NB4 (cell line): ENCODE measurements at regions not wholly inside any gene's neighbourhood (a gene's known extent, or its start where the extent isn't known, plus 50 kb on each side); places are given as distances from the start of the nearest gene placed in this dataset.

Experiments used
- DNase-seq: peaks from one replicate; pipeline ENCODE4 v3.0.0; 2010; ENCODE audit warnings: low read depth
- H3K4me3 ChIP-seq: one replicate; pipeline ENCODE4 v1.5.1; 2011; ENCODE audit warnings: mild to moderate bottlenecking, low read depth, low read length, moderate library complexity
- MYC ChIP-seq: IDR thresholded peaks from 2 replicates; pipeline ENCODE4 v1.6.1; 2011; ENCODE audit warnings: low read depth, low read length
- POLR2A ChIP-seq: IDR thresholded peaks from 2 replicates; pipeline ENCODE4 v1.6.1; 2011; ENCODE audit warnings: mild to moderate bottlenecking; ENCODE audit not compliant: insufficient read length; ENCODE audit errors: extremely low read depth
- TF ChIP-seq, protein P1 (sequence below): IDR thresholded peaks from 2 replicates; pipeline ENCODE4 v1.6.1; 2011; ENCODE audit warnings: low read depth, low read length
- TF ChIP-seq, protein P2 (sequence below): IDR thresholded peaks from one replicate; pipeline ENCODE4 v1.5.1; 2012; ENCODE audit warnings: low read depth, low read length

DNA sequence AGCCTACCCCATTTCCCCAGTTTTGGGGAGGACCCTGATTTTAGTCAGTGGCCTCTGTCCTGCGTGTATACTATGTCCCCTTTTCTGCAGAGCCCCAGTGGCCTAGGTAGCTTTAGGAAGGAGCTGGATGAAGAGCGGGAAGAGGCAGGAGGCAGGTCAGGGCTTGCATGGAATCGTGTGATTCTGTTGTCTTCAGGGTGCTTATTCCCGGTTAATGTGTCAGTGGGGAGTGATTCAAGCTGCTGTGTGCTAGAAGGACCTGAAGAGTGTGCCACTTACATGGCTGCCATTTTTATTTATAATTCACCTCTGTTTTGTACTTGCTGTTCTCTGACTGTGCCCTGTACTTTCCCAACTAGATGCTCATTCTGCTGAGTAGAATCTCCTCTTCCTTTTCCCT is 127.3 kb upstream of the AMOT start:
- TF ChIP-seq MYC (no peak), POLR2A (no peak)
- TF ChIP-seq, protein P1, sequence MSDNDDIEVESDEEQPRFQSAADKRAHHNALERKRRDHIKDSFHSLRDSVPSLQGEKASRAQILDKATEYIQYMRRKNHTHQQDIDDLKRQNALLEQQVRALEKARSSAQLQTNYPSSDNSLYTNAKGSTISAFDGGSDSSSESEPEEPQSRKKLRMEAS = no peak
- TF ChIP-seq, protein P2, sequence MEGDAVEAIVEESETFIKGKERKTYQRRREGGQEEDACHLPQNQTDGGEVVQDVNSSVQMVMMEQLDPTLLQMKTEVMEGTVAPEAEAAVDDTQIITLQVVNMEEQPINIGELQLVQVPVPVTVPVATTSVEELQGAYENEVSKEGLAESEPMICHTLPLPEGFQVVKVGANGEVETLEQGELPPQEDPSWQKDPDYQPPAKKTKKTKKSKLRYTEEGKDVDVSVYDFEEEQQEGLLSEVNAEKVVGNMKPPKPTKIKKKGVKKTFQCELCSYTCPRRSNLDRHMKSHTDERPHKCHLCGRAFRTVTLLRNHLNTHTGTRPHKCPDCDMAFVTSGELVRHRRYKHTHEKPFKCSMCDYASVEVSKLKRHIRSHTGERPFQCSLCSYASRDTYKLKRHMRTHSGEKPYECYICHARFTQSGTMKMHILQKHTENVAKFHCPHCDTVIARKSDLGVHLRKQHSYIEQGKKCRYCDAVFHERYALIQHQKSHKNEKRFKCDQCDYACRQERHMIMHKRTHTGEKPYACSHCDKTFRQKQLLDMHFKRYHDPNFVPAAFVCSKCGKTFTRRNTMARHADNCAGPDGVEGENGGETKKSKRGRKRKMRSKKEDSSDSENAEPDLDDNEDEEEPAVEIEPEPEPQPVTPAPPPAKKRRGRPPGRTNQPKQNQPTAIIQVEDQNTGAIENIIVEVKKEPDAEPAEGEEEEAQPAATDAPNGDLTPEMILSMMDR = no peak
- H3K4me3 ChIP-seq = no peak overlapping the region
- no peak for DNase-seq

DNA sequence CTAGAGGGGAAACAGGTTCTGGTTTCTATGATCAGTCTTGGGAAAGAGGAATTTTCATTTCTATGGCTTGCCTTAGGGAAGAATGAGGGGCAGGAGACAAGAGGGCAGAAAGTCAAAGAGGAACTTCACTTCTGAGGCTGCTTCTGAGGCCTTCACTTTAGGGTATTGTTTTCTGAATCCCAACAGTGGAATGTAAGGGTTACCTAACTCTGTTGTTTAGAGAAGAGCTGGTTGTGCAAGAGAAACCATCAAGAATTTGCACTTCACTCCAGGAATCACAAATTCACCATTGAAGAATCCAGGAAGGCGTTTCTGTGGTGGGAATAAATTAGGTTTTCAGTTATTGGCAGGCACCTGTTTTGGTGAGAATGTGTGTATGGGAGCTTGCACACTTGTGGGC is 126.7 kb upstream of the AMOT start:
- no peak for DNase-seq
- TF ChIP-seq POLR2A (no peak), MYC (no peak)
- TF ChIP-seq, protein P2 = no peak
- TF ChIP-seq, protein P1 = no peak

DNA sequence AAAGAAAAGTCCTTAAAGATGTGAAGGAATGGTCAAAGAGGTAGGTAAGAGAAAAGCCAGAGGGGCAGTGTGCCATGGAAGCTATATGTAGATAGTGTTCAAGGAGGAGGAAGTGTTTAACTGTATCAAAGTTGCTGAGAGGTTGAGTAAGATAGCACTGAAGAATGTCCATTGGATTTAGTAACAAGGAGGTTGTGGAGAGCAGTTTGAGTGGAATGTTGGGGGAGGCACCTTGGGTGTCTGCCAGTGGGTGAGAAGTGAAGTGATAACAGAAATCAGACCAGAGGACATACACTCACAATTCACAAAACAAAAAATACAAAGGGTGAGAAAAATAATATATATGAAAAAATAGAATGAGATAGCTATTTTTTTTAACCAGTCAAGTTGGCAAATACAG is 121.3 kb upstream of the AMOT start:
- TF ChIP-seq, protein P2 = no peak
- no peak for TF ChIP-seq MYC
- no peak for TF ChIP-seq POLR2A
- TF ChIP-seq, protein P1 = no peak
- H3K4me3 ChIP-seq = no peak overlapping the region
- no peak for DNase-seq

More for the DNA sequence above, 126.7 kb upstream of the AMOT start:
- no peak overlapping the region for H3K4me3 ChIP-seq

DNA sequence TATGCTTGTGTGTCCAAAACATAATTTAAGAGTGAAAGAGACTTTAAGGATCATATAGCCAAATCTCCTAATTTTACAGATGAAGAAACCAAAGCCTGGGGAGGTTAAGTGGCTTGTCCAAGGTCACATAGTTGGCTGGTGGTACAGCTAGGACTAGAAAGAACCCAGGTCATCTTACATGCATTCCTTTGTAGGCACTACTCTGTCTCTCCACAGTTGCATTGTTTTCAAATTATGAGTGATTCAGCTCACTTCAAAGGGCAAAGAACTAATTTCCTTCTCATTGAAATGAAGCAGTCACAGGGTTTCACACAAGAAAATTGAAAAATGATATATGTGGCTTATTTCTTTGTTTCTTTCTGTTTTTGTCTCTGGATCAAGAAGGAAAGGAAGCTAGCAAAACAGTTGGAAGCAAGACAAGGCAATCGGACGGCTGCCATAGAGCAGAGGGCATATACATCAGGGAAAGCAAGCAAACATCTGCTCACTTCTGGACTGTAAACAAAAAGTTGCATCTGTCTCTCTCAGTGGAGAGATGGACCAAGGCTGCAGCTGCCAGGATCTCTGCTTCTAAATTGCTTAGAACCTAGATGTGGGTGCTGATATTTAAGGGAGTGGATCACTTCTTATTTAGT is 107.5 kb upstream of the AMOT start:
- TF ChIP-seq MYC (no peak), POLR2A (no peak)
- TF ChIP-seq, protein P2 = no peak
- TF ChIP-seq, protein P1 = no peak
- H3K4me3 ChIP-seq = no peak overlapping the region
- no peak for DNase-seq

DNA sequence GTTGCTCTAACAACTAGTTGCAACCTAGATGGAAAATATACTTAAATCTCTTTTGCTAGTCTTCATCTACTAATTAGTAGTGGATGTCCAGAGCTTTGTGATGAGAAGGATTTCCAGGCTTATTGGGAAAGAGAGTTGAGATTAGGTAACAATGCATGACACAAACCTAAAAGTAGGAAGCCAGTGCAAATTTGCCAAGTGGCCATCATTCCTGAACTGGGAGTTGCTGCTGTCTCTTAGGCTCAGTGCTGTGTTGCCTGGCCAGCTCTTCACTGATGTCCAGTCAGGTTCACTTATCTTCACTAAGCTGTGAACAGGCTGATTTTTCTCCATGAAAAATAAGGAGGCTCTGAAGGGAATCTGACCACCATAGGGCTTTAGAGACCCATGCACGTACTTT is 105.6 kb upstream of the AMOT start:
- no peak for DNase-seq
- no peak overlapping the region for H3K4me3 ChIP-seq
- TF ChIP-seq MYC (no peak), POLR2A (no peak)
- TF ChIP-seq, protein P1 = no peak
- TF ChIP-seq, protein P2 = no peak
